Endothelial cell of umbilical vein (primary cell): ENCODE measurements at regions not wholly inside any gene's neighbourhood (a gene's known extent, or its start where the extent isn't known, plus 50 kb on each side); places are given as distances from the start of the nearest gene placed in this dataset.

Experiments used
- CTCF ChIP-seq, 2 donors: IDR thresholded peaks; 1 replicate in 1 of 2; 2 replicates in 1 of 2; pipeline ENCODE4 v1.5.1; 2011; ENCODE audit warnings: low read length in 2 of 2, mild to moderate bottlenecking in 2 of 2, moderate library complexity in 2 of 2, control low read depth in 1 of 2, inconsistent platforms in 1 of 2, low read depth in 1 of 2; ENCODE audit not compliant: insufficient read depth in 1 of 2; ENCODE audit errors: extremely low read depth in 1 of 2
- EZH2 ChIP-seq: IDR thresholded peaks from 2 replicates; pipeline ENCODE4 v1.6.1; 2012; ENCODE audit warnings: borderline replicate concordance, low read depth, mild to moderate bottlenecking, moderate library complexity, low read length, inconsistent platforms; ENCODE audit not compliant: severe bottlenecking
- GATA2 ChIP-seq: IDR thresholded peaks from 2 replicates; pipeline ENCODE4 v1.7.0; 2011; ENCODE audit warnings: low read depth, mild to moderate bottlenecking, moderate library complexity, mixed read lengths, low read length; ENCODE audit not compliant: insufficient read length, insufficient read depth
- JUN ChIP-seq: IDR thresholded peaks from 2 replicates; pipeline ENCODE4 v1.6.1; 2011; ENCODE audit warnings: borderline replicate concordance, low read depth; ENCODE audit not compliant: insufficient read length, insufficient read depth
- MAX ChIP-seq: IDR thresholded peaks from 2 replicates; pipeline ENCODE4 v1.6.1; 2011; ENCODE audit not compliant: insufficient read depth, insufficient read length
- POLR2A ChIP-seq: IDR thresholded peaks from 2 replicates; pipeline ENCODE4 v1.6.1; 2012; ENCODE audit warnings: low read depth, mild to moderate bottlenecking, control low read depth, low read length
- POLR2AphosphoS5 ChIP-seq: IDR thresholded peaks from 2 replicates; pipeline ENCODE4 v1.6.1; 2012; ENCODE audit warnings: low read depth, mild to moderate bottlenecking, control low read depth, low read length, moderate library complexity; ENCODE audit not compliant: insufficient read depth

DNA sequence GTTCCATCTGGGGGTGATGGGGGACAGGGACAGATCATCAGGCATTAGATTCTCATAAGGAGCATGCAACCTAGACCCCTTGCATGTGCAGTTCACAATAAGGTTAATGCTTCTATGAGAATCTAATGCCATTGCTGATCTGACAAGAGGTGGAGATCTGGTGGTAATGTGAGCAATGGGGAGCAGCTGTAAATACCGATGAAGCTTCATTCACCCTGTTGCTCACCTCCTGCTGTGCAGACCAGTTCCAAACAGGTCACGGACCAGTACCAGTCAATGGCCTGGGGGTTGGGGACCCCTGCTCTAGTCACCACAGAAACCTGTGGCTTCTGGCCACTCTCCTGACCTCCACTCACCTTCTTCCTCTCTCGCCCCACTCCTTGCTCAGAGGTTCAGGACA, 229.9 kb downstream of the PTPRU start:
- no peak for TF ChIP-seq CTCF (IDR thresholded peaks at IDR 0.05; ENCODE audit: extremely low read depth in 1 of 2, insufficient read depth in 1 of 2, low read depth in 1 of 2, low read length in 2 of 2)
- TF ChIP-seq GATA2: no peak
- no peak for TF ChIP-seq POLR2AphosphoS5
- no peak for TF ChIP-seq POLR2A
- TF ChIP-seq EZH2: no peak
- no peak for TF ChIP-seq MAX
- no peak for TF ChIP-seq JUN
